ENCODE measurements at regions not wholly inside any gene's neighbourhood (a gene's known extent, or its start where the extent isn't known, plus 50 kb on each side); places are given as distances from the start of the nearest gene placed in this dataset.

DNA sequence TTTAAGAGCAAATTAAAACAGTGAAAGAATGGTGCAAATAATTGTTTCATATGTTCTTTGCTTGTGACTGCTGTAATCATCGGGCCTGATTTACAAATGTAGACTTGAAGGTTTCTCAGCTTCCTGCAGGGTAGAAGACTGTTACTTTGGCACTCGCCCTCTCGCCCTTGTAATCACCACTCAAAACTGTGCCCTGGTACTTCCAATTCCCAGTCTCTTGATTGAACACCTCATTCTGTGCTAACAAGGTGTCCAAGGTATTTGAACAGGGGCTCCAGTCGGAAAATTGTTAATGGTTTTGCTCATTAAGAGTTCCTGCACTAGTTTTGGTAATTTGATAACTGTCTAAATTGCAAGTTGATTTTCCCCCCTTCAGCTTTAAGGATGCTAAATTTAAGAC is 209.5 kb downstream of the ZIC1 start:
- H3K9me3 Mint-ChIP-seq, result no peaks in the 10 kb centered on the region
- H3K4me3 Mint-ChIP-seq, result no peak overlapping the region
- intact Hi-C loops (cut with micrococcal nuclease), result no loop called here
- DNase-seq, result no peak
- no peaks in the 10 kb centered on the region for H3K4me1 Mint-ChIP-seq
- H3K36me3 Mint-ChIP-seq (ENCODE audit: low read depth), result no peaks in the 10 kb centered on the region
- no peak overlapping the region for H3K27ac Mint-ChIP-seq
- no peaks in the 10 kb centered on the region for H3K27me3 Mint-ChIP-seq

DNA sequence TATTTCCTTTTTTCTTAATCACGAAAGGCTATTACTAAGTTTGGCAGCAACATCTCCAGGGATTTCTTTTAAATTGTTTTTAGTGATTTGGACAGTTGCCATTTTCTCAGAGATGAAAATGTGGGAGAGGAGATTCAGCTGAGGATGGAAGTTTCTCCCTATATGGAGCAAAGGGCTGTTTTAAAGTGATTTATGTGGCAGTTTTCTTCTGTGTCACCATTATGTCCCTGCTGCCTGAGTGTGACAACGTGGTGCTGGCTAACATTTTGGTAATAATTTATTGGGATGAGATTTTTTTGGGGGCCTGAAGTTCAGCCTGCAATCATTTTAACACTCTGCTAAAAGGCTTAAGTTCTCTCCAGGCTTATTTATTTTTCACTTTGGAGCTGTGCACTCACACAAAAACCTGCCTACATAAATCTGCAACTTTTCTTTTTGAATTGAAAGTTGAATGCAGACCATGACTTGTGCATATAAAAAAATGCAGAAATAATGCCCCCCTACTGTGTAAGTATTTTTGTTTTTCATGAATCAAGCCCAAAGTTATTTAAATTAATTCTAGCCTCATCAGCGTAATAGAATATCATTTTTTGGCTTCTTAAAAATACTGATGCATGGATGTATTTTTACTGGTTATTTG is 210.9 kb downstream of the ZIC1 start:
- no peak overlapping the region for H3K4me3 Mint-ChIP-seq
- intact Hi-C loops (cut with micrococcal nuclease), result no loop called here
- H3K27ac Mint-ChIP-seq, result no peak overlapping the region
- H3K4me1 Mint-ChIP-seq, result no peaks in the 10 kb centered on the region
- H3K9me3 Mint-ChIP-seq, result no peaks in the 10 kb centered on the region
- H3K27me3 Mint-ChIP-seq, result no peaks in the 10 kb centered on the region
- H3K36me3 Mint-ChIP-seq (ENCODE audit: low read depth), result no peaks in the 10 kb centered on the region
- DNase-seq, result no peak

- H3K4me1 Mint-ChIP-seq, result no peaks in the 10 kb centered on the region
- DNase-seq, result no peak
- no peak overlapping the region for H3K27ac Mint-ChIP-seq
- no peaks in the 10 kb centered on the region for H3K9me3 Mint-ChIP-seq
- no peaks in the 10 kb centered on the region for H3K36me3 Mint-ChIP-seq (ENCODE audit: low read depth)
- H3K4me3 Mint-ChIP-seq, result no peak overlapping the region
- intact Hi-C loops (cut with micrococcal nuclease), result no loop called here
- no peaks in the 10 kb centered on the region for H3K27me3 Mint-ChIP-seq
These were observed 211.7 kb downstream of the ZIC1 start for GRCh38 chr3:147620906-147621305.

DNA sequence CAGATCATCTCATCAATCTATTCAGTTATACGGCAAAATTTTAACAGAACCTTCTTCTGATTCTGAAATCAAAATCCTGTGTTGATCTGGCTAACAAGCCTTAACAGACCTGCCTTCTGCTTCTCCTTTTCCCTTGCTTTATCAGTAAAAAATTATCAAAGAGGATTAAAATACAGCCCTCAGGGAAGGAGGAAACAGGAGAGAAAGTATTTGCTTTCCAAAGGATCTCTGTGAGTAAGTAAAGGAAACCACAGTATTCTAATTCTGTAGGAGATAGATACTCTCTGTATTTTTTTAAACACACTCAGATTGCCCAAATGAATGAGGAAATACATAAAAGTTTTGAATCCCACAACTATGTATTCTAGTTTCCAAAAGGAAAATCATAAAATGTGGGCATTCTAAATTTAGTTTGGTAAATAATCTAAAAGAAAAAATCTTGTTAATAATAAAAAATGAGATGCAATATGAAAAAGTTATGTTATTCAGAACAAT is 221.8 kb downstream of the ZIC1 start:
- Mint-ChIP-seq H3K27ac (no peak overlapping the region), H3K36me3 (ENCODE audit: low read depth) (no peaks in the 10 kb centered on the region), H3K27me3 (no peaks in the 10 kb centered on the region), H3K4me1 (no peaks in the 10 kb centered on the region), H3K4me3 (no peak overlapping the region), H3K9me3 (peaks cover 3% of the 10 kb centered on the region)
- DNase-seq, result no peak
- intact Hi-C loops (cut with micrococcal nuclease), result no loop called here

DNA sequence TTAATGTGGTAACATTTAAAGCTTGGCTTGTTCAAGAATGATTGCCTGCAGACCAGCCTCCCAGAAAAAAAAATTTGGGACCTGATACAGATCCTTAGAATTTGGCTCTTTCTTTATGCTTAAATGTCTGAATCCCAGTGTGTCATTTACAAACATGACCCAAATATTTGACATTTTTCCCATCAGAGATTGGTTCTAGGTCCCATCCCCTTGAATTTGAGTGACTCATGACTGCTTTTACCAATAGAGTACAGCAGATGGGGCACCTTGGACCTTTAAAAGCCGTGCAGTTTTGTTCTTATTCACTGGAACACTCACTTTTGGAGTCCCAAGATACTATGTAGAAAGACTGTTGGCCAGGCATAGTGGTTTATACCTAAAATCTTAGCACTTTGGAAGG is 231.6 kb downstream of the ZIC1 start:
- Mint-ChIP-seq H3K4me1 (no peaks in the 10 kb centered on the region), H3K9me3 (peaks cover 4% of the 10 kb centered on the region), H3K27me3 (no peaks in the 10 kb centered on the region), H3K27ac (no peak overlapping the region), H3K36me3 (ENCODE audit: low read depth) (no peaks in the 10 kb centered on the region), H3K4me3 (no peak overlapping the region)
- intact Hi-C loops (cut with micrococcal nuclease), result no loop called here
- DNase-seq, result no peak

GRCh38 chr3:147645761-147646160 is 236.6 kb downstream of the ZIC1 start:
- Mint-ChIP-seq H3K4me1 (no peaks in the 10 kb centered on the region), H3K27me3 (no peaks in the 10 kb centered on the region), H3K9me3 (no peaks in the 10 kb centered on the region), H3K4me3 (no peak overlapping the region), H3K36me3 (ENCODE audit: low read depth) (no peaks in the 10 kb centered on the region), H3K27ac (no peak overlapping the region)
- DNase-seq, result no peak
- intact Hi-C loops (cut with micrococcal nuclease), result no loop called here

DNA sequence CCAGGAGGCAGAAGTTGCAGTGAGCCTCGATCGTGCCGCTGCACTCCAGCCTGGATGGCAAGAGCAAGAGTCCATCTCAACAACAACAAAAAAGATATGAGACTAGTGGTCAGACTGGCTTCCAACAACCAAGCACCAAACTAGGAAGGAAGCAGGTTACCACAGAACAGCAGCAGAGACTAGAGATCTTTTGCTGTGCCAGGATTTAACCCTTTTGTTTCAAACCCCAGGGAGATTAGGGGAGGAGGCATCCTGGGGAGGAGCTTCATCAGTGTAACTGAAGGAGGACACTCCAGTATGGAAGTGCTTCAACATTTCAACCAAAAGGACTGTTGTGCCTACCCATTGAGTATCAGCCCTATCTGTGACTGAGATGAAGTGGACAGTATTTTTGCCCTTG is 240.3 kb downstream of the ZIC1 start:
- H3K9me3 Mint-ChIP-seq, result no peaks in the 10 kb centered on the region
- H3K27ac Mint-ChIP-seq, result no peak overlapping the region
- no peak for DNase-seq
- no peak overlapping the region for H3K4me3 Mint-ChIP-seq
- H3K4me1 Mint-ChIP-seq, result no peaks in the 10 kb centered on the region
- intact Hi-C loops (cut with micrococcal nuclease), result no loop called here
- no peaks in the 10 kb centered on the region for H3K27me3 Mint-ChIP-seq
- H3K36me3 Mint-ChIP-seq (ENCODE audit: low read depth), result no peaks in the 10 kb centered on the region

DNA sequence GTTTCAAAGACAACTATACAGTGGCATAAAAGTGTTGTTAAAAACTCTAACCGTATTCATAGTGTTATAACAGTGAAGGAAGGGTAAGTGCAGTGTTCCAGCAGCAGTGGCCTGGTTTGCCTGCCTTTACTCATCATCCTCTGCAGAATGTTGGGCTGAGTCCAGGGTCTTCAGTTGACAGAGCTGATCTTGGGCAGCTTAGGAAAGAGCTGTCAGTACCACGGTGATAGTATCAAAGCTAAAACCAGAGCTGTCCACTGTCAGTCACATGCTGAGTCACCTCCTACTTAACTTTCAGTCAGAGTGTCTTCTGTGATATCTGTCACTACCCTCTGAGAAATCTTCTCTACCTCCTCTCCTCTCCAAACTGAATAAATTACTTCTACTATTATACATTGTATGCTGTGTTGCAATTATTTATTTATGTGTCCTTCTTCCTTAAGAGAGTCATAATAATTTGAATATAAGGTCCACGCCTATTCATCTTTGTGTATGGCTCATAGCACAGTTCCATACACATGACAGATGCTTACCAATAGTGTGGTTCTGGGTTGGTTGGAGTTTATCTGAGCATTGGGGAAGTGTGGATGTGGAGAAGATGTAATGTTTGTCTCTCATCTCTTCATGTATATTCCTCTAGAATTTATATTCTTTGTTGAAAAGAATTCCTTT is 242.1 kb downstream of the ZIC1 start:
- Mint-ChIP-seq H3K27ac (no peak overlapping the region), H3K4me3 (no peak overlapping the region), H3K4me1 (no peaks in the 10 kb centered on the region), H3K36me3 (ENCODE audit: low read depth) (no peaks in the 10 kb centered on the region), H3K9me3 (no peaks in the 10 kb centered on the region), H3K27me3 (no peaks in the 10 kb centered on the region)
- DNase-seq, result no peak
- intact Hi-C loops (cut with micrococcal nuclease), result no loop called here

DNA sequence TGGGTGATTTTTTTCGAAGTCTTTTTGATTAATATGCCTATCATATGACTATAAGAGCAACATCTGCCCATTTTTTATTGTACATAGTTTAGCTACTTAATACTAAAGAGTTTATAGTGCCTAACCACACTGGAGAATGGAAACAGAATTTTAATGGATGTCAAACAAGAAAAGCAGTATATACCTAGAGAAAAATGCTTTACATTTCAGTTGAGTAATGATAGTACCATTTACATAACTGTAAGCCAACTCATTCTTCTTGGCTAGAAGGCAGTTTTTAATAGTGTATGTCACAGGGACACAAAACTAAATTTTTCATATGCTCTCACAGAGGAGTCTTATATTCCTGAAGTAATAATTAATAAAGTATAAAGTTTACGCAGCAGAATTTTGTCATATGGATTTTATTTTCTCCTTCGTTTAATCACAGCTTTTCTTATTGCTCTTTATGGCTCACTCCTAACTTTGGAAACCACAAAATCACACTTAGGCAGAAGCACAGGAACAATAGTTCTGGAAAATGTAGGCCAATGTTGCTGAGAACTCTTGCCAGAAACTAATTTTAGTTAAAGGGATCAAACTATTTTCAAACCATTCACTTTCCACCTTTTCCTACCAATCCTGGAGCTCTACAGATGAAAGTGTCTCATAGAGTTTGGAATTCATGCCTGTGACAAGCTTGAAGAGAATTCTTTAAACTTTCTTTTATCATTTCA is 243.6 kb downstream of the ZIC1 start:
- intact Hi-C loops (cut with micrococcal nuclease), result no loop called here
- H3K36me3 Mint-ChIP-seq (ENCODE audit: low read depth), result no peaks in the 10 kb centered on the region
- DNase-seq, result no peak
- H3K27me3 Mint-ChIP-seq, result no peaks in the 10 kb centered on the region
- no peak overlapping the region for H3K4me3 Mint-ChIP-seq
- H3K9me3 Mint-ChIP-seq, result no peaks in the 10 kb centered on the region
- no peak overlapping the region for H3K27ac Mint-ChIP-seq
- no peaks in the 10 kb centered on the region for H3K4me1 Mint-ChIP-seq

DNA sequence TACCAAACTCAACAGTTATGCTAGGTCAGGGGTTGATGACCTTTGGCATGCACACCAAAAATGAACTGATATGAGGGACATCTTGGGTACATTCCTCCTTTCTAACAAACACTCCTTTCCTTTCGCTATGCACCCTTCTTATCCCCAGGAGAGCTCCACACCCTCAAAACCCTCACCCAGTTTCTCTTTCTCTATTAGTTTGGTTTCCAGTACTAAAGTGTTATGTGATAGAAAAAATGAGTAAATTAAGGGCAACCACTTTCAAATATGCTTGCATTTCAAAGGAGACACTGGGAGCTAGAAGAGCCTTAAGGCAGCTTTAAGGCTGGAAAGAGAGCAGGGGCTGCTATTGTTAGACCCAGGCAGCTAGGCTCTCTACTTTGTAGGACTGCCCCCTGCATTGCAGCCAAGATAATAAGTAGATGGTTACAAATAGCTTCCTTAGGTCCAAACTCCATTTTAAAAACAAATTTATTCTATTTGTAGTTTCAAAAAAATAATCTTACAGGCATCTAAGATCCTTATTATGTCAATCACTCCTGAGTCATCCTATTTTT is 244.3 kb downstream of the ZIC1 start:
- intact Hi-C loops (cut with micrococcal nuclease), result no loop called here
- Mint-ChIP-seq H3K27me3 (no peaks in the 10 kb centered on the region), H3K27ac (no peak overlapping the region), H3K9me3 (no peaks in the 10 kb centered on the region), H3K36me3 (ENCODE audit: low read depth) (no peaks in the 10 kb centered on the region), H3K4me1 (no peaks in the 10 kb centered on the region), H3K4me3 (no peak overlapping the region)
- DNase-seq, result no peak

- H3K27me3 Mint-ChIP-seq, result no peaks in the 10 kb centered on the region
These were observed 245.7 kb downstream of the ZIC1 start for GRCh38 chr3:147654827-147655226.

GRCh38 chr3:147655236-147655635 is 246.1 kb downstream of the ZIC1 start:
- Mint-ChIP-seq H3K27me3 (no peaks in the 10 kb centered on the region), H3K36me3 (ENCODE audit: low read depth) (no peaks in the 10 kb centered on the region), H3K4me1 (no peaks in the 10 kb centered on the region), H3K9me3 (no peaks in the 10 kb centered on the region), H3K4me3 (no peak overlapping the region), H3K27ac (no peak overlapping the region)
- DNase-seq, result no peak
- intact Hi-C loops (cut with micrococcal nuclease), result no loop called here

More at GRCh38 chr3:147654827-147655226, 245.7 kb downstream of the ZIC1 start:
- H3K9me3 Mint-ChIP-seq, result no peaks in the 10 kb centered on the region
- H3K27ac Mint-ChIP-seq, result no peak overlapping the region
- no peak for DNase-seq
- H3K4me3 Mint-ChIP-seq, result no peak overlapping the region
- intact Hi-C loops (cut with micrococcal nuclease), result no loop called here
- no peaks in the 10 kb centered on the region for H3K36me3 Mint-ChIP-seq (ENCODE audit: low read depth)
- no peaks in the 10 kb centered on the region for H3K4me1 Mint-ChIP-seq

DNA sequence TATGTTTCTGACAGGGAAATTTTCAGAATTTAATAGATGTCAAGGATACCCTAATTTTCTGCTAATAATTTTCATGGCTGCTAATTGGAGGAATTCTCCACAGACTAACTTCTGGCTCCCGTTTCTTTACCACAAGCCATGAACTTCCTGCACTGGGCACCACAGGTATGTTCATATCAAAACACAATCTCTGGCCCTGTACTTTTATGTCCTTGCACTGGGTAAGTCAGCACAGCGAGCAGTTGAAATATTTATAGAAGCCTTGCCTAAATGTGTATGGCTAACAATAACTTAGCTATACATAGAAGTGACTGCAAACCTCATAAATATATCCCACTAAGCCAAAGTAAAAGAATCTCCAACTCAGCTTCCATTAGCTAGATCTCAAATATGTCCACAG is 246.9 kb downstream of the ZIC1 start:
- DNase-seq, result no peak

DNA sequence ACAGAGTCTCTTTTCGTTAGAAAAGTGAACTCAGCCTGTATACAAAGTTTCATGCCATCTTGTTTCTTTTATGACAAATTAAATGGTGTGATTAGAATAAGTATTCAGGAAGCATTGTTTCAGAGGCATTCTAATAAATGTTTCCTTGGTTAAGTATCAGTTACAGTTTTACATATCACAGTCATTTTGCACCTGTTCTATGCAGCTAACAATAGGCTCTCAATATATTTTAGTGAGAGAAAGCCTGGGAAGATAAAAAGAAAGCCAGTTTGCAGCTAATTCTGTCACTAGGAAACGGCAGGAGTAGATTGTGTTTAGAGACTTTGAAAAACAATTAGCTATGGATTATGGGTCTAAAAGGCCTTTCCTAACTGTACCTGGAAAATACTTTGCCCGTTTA is 252.8 kb downstream of the ZIC1 start:
- H3K27me3 Mint-ChIP-seq, result no peaks in the 10 kb centered on the region
- no peak overlapping the region for H3K4me3 Mint-ChIP-seq
- no peak for DNase-seq
- H3K9me3 Mint-ChIP-seq, result no peaks in the 10 kb centered on the region
- intact Hi-C loops (cut with micrococcal nuclease), result no loop called here
- no peaks in the 10 kb centered on the region for H3K4me1 Mint-ChIP-seq
- no peaks in the 10 kb centered on the region for H3K36me3 Mint-ChIP-seq (ENCODE audit: low read depth)
- no peak overlapping the region for H3K27ac Mint-ChIP-seq

More for the DNA sequence above, 246.9 kb downstream of the ZIC1 start:
- intact Hi-C loops (cut with micrococcal nuclease), result no loop called here
- Mint-ChIP-seq H3K9me3 (no peaks in the 10 kb centered on the region), H3K27ac (no peak overlapping the region), H3K4me3 (no peak overlapping the region), H3K27me3 (no peaks in the 10 kb centered on the region), H3K36me3 (ENCODE audit: low read depth) (no peaks in the 10 kb centered on the region), H3K4me1 (no peaks in the 10 kb centered on the region)
